Effector CD8-positive, alpha-beta T cell (primary cell): ENCODE measurements at regions not wholly inside any gene's neighbourhood (a gene's known extent, or its start where the extent isn't known, plus 50 kb on each side); places are given as distances from the start of the nearest gene placed in this dataset.
"Not testable (repeated sequence)": the region's sequence is repeated elsewhere in the genome, so short reads cannot be mapped to it uniquely, and the experiment has no call there.

Experiments
- DNase-seq: peaks from one replicate; lab custom pipeline; 2025; lab: John Stamatoyannopoulos, UW

DNA sequence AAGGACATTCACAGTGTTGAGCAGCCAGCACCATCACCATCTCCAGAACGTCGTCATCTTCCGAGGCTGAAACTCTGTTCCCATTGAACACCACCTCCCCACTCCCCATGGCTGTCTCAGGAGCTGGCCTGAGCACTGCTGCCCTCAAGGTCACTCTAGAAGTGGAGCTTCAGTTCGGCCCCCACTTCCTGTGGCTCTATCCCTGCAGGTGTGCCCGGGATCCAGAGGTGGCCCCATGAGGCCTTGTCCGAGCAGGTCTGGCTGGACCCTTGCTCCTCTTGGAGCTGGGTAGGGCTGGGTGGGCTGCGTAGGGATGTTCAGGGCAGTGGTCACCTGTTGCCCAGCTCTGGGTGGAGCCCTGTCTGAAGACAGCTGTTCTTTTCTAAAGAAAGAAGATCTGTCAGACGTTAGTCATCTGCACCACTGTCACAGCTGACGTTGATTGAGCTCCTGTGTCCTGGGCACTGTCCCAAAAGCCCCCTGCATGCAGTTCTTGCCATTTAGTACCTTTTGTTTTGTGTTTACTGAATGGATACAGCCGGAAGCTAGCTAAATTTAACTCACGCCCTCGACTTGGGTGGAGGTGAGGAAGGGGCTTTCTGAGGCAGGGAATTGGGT, 75.5 kb upstream of the CLDN5 start:
- no peak for DNase-seq

DNA sequence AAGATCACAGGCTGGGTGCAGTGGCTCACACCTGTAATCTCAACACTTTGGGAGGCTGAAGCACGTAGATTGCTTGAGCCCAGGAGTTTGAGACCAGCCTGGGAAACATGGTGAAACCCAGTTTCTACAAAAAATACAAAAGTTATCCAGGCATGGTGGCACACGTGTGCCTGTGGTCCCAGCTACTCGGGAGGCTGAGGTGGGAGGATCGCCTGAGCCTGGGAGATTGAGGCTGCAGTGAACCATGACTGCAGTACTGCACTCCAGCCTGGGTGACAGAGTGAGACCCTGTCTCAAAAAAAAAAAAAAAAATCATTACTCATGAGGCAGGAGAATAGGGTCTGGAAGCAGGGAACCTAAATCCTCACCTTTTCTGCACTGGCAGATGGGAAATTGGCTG, 79.1 kb upstream of the CLDN5 start:
- DNase-seq: not testable (repeated sequence)

DNA sequence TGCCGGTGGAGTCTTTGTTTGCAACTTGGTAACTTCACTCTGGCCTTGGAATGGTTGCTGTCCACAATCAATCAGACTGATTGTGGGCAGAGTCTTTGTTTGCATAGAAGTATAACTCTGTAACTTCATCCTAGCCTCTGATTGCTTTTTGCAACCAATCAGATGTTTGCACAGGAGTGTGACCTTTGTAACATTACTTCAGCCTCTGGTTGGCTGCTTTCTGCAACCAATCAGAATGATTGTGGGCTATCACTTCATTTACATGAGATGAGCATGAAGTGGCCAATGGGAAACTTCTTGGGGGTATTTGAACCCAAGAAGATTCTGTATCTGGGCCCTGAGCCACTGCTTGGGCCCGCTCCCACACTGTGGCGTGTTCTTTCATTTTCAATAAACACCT, 79.6 kb upstream of the CLDN5 start:
- no peak for DNase-seq

DNA sequence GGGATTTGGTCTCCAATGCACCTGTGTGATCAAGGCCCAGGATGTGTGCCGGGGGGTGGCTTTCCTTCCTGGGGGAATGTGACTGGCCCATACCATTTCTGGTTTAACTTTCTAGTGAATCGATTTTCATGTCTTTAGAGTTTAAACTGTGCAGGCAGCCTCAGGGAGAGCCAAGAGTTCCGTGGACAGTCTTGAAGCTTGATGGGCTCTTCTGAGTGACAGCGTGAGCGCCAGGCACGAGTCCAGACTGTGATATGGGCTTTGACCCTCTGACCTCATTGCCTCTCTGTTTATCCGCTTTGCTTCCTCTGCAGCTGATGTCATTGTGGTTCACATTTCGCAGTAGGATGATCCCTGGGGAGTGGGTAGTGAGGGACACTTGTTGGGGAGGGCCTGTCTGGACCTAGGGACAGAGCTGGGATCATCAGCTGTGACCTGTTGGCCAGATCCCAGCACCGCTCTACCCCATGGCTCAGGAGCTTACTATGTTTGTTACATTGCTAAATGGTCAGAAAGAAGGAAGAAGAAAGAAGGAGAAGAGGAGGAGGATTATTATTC, 80.6 kb upstream of the CLDN5 start:
- DNase-seq: no peak

DNA sequence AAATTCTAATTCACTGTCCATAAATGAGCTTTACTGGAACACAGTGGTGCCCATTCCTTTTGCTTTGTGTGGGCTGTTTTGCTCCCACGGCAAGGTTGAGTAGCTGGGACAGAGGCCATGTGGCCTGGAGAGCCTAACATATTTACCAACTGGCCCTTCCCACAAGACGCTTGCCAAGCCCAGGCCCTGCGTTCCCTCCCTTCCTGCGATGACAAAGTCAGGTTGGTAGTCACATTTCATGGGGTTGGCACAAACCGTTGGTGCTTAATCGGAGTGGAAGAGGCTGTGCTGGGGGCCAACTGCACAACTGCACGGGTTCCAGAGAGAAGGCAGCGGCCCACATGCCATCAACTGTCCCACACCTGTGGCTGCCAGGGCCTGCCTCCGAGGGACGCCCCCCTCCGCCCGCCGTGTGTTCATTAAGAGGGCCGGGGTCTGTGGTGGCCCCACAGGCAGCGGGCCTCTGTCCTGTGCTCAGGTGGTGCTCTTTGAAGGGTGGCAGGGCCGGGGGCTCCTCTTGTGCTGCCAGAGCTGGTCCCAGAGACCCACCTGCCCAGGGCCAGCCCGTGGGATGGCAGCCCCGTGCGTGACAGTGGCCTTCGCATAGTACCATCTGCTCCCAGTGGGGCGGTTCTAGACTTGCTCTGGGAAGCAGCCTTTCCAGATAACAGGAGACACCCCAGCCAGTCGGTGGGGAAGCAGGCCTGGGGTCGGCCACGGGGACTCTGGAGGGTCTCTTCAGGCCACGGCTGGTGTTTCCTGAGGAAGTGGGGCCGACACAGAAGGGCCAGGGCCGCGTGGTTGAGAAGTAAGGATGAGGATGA, 81.5 kb upstream of the CLDN5 start:
- DNase-seq: no peak

DNA sequence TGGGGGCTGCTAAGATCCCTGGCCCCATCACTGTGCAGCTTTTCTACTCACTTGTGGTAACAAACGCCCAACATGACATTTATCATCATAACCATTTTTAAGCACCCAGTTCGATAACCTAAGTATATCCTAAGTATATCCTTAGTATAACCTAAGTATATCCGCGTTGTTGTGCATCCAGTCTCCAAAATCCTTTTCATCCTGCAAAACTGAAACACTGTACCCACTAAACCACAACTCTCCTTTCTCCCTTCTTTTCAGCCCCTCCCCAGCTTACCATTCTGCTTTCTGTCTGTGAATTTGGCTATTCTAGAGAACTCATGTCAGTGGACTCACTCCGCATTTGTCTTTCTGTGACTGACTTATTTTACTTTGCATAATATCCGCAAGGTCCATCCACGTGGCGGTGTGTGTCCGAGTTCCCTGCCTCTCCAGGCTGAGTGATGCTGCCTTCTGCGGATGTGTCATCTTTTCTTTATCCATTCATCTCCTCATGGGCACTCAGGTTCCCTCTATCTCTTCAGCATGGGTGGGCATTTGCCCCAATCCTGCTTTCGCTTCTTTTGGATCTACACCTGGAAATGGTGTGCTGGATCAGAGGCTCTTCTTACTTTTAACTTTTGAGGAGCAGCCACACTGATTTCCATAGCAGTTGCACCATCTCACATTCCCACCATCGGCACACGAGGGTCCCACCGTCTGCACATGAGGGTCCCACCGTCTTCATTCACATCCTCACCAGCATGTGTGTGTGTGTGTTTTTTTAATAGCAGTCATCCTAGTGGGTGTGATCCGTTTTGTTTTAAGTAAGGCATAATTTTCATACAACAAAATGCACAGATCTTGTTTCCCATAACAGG, 82.4 kb upstream of the CLDN5 start:
- no peak for DNase-seq

DNA sequence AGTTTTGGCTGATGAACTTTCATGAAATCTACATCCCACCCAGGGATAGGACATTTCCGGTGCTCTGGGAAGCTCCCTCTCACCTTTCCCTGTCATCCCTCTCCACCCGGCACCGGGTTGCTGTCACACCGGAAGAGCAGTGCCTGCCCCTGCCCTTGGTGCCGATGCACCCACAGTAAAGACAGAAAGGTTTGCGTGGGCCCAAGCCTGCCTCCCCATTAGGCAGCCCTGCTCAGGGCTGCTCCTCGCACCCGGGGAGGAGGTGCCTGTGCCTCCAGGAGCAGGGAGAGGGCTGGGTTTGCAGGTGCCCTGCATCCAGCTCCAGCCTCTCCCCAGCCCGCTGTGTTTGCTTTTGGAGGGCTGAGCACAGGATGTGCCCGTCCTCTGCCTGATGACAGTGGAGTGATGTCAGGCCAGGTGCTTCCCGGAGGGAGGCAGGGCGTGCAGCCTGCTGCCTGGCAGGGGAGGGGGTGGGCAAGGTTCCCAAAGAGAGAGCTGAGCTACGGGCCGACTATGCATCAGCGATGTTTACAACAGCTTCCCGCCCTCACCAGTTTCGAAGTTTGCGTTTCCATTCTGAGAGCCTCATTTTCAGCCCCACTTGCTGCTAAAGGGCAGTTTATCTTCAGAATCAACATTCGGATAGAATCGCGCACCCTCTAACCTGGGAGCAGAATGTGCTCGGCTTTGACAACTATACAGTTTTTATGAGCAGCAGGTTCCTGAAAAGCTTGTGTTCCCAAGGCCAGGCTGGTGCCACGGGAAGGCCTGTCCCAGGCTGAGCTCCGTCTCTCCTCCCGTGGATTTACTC, 83.2 kb upstream of the CLDN5 start:
- no peak for DNase-seq

DNA sequence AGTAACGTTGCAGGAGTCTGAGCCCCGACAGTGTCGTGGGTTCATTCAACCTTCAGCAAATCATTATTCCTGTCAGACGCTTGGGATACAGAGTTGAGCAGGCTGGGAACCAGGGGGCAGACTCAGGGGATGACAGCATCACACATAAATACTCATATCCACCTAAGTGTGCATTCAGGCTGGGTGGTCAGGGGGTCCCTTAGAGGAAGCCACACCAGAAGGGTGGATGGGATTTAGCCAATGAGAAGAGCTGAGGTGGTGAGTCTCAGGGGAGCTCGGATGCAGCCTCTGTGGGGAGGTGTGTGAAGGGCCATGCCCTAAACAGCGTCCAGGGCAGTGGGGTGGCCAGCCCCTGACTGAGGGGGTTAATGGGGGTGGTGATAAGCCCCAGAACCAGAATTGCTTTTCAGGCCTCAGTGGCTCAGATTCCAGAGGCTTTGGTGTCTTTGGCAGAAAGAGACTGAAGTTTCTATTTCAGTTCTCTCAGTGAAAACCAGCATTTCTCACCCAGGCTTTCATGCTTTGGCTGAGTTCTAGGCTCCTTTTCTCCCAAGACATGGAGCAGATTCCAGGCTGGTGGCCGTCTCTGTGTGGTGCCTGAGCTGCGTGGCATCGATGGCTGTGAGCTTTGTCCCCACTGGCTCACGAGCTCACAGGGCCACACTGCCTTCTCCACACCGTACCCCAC, 83.9 kb upstream of the CLDN5 start:
- no peak for DNase-seq

DNA sequence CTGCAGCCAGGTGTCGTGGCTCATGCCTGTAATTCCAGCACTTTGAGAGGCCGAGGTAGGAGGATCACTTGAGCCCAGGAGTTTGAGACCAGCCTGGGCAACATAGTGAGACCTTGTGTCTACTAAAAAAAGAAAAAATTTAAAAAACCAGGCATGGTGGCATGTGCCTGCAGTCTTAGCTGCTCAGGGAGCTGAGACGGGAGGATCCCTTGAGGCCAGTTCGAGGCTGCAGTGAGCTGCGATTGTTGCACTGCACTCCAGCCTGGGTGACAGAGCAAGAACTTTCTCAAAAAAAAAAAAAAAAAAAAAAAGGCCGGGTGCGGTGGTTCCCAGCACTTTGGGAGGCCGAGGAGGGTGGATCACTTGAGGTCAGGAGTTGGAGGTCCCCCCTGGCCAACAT, 85.5 kb upstream of the CLDN5 start:
- not testable (repeated sequence) for DNase-seq

DNA sequence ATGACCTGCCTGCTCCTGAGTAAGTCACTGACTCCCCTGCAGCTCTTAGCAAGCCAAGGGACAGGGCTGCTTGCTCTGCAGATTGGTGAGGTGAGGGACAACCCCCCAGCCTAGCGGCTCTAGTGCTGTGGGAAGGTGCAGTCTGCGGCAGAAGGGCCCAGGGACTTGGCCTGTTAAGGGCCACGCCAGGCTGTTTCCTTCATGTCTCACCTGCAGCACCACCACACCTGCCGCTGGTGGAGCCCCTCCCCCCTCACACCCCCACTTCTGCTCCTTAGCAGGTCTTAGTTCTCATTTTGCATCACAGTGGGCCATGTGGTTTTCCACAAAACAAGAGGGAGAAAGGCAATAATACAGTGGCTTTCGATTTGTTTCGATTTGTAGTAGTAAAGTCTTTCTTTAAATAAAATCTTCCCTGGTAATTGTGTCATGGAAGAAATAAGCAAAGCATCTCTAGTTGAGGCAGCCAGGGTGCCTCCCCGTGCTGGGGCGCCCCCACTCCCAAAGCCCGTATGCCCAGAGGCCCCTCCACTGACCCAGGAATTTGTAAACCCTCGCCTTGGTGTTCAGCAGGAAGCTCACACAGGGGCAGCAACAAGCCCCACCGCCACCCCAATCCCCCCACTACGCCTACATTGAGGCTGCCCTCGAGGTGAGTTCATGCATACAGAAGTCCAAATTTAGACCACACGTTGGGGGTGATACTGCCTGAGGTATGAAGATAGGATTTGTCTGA, 86.5 kb upstream of the CLDN5 start:
- no peak for DNase-seq

DNA sequence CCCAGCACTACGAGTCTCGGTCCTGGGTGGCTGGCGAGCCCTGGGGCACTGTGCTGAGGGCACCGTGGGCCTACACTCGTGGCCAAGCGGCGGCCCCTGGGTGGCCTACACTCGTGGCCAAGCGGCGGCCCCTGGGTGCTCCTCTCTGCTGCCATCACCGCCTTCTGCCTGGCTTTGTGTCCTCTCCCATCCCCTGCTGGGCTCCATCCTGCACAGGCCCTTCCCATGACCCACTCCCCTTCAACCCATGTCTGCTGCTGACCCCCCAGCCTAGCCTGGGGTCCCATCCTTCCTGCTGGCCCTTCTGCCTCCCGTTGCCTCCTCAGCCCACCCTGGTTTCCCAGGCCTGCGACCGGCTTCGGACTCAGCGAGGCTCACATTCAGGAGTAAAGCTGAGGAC, 87.4 kb upstream of the CLDN5 start:
- no peak for DNase-seq

DNA sequence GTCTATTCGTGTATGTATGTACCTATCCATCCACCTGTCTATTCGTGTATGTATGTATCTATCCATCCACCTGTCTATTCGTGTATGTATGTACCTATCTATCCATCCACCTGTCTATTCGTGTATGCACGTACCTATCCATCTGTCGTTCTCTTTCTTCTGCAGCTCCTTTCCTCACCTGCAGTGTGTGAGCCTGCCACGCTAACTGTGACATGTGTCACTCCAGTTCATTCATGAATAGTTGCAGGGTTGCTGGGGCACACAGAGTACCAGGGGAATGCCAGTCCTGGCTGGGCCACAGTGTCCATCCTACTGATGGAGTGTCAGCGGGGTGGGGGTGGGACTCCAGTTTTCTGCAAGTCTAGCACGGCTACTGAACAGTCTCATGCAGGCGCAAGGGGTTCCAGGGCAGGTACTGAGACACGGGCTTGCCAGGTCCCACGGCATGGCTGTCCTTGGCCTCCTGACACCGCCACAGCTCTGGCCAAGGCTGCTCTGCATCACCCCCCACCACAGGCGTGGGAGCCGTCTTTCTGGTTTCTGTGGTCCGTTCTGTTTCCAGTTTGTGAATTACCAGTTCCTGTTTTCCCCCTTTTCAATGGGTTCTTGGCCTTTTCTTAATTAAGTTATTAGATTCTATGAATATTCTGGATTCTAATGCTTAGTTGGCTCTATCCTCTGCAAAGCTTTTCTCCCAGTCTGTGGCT, 88.8 kb upstream of the CLDN5 start:
- DNase-seq: no peak

DNA sequence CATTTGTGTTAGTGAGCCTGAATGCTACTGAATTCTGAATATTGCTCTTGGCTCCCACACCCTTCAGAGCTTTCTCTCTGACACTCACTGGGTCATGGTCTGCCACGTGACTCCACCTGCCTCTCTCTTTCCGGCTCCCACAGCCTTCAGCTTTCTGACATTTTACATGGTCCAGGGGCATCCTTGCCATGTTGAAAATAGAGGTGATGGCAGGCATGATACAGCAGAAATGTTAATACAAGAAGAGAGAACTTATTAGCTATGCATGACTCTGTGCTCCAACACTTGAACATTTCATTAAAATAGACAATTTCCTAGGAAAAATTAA, 90.3 kb upstream of the CLDN5 start:
- DNase-seq: no peak

DNA sequence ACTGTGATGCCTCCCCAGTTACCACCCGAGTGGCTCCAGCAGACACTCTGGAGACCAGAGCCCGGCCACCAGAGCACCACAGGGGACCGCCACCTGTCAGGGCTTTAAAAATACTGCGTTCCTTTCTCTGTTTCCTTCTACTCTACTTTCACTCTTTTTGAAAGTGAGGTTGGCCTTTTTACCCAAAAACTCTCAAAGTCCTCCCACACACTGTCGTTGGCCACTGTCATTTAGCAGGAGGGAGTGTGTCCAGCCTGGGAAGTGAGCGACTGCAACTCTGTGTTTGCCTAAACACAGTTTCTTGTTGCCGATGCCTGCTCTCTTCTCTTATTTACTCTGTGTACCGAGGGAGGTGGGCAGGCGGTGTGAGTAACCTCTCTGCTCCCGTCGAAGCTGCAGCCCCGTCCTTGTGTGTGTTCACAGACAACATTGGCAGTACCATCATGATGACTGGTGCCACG, 90.8 kb upstream of the CLDN5 start:
- DNase-seq: no peak

DNA sequence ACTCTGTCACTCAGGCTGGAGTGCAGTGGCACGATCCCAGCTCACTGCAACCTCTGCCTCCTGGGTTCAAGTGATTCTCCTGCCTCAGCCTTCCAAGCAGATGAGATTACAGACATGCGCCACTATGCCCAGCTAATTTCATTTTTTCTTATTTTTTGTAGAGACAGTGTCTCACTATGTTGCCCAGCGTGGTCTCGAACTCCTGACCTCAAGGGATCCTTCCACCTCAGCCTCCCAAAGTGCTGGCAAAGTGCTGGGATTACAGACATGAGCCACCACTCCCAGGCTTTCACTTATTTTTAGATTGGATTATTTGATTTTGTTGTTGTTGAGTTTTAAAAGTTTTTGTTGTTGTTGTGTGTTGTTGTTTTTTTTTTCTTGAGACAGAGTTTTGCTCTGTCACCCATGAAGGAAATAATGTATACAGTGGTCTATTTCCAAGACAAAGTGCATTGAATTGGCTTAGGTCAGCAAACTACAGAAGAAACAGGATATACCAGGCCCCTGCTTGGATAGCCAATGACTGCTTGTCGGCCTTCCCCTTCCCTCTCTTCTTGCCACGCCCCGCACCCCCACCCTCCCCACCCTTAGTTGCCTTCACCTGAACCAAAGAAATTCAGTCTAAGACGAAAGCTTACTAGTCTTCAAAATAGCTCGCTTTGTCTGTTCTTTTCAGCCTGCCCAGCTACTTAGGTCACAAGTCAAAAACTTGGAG, 91.8 kb upstream of the CLDN5 start:
- no peak for DNase-seq

DNA sequence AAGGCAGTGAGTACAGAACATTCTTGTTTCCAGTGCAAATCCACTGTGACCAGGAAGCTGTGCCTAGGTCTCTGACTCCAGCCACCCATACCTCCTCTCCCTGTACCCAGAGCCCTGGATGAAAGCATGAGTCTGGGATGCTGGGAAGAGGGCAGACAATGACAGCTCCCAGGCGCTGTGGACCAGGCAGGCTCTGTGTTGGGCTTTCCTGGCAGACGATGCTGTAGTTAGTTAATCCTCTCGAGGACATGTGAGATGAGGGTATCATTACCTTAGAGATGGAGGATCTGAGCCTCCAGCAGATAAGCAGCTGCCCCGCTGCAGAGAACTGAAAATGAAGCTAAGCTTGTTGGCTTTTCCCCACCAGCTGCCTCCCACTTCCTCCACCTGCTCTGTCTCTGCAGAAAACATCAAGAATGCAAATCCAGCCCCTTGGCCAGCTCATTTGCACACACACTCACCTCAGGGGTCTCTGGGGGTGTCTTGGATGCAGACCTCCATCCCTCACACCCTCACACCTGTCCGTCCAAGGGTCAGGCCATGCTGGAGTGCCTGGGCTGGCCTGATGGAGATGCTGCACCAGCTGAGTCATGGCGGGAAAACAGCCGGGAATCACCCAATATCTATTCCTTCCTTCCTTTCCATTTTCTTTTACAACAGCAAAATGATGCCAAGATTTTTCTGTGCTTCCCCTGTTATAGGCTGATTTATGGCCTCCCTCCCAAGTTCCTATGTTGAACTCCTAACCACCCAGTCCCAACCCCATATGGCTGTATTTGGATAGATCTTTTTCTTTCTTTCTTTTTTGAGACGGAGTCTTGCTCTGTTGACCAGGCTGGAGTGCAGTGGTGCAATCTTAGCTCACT, 94.9 kb upstream of the SEPTIN5 start:
- DNase-seq: no peak

DNA sequence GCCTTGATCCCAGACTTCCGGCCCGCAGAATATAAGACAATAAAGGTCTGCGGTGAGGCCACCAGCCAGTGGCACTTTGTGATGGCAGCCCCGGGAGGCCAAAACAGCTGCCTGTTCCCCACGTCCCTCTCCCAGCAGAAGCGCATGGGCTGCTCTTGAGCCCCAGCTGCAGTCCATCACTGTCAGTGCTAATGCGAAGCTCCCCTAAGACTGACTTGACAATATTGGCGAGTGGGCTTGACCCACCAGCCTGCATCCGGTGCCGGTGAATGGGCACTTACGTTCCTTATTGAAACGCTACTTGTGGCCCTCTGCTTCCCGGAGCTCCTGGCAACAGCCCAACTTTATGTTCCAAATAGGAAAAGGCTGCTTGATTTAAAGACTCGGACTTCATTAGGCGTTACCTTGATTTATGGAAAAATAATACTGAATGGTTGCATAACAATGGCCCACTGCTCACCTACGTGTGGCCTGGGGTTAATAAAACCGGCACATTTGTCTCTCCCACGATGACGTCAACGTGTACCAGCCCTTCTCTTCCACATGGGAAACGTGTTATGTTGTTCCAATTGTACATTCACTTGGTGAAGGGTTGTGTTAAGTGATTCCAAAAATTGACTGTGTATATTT, 93.4 kb upstream of the SEPTIN5 start:
- DNase-seq: no peak
